ENCODE measurements at regions not wholly inside any gene's neighbourhood (a gene's known extent, or its start where the extent isn't known, plus 50 kb on each side); places are given as distances from the start of the nearest gene placed in this dataset.

- intact Hi-C loops (cut with micrococcal nuclease) = loop anchor here in 1 of 2 donors (10.0 kb wide), 1 partner anchor 60 kb away; no protein-coding TSS in a partner anchor
- Histone ChIP-seq H2AFZ (ENCODE audit: insufficient read depth, low read depth, low read length, poor library complexity, severe bottlenecking) (no peak overlapping the region), H3K9me3 (replicated peaks in 1 of 2; ENCODE audit: control insufficient read depth in 1 of 2, insufficient read depth in 1 of 2, low read length in 2 of 2) (peaks cover 11 to 18% of the 10 kb centered on the region in 2 donors), H3K27me3 (ENCODE audit: control insufficient read depth in 2 of 2, insufficient read depth in 2 of 2, low read length in 2 of 2) (peaks cover 79 to 92% of the 10 kb centered on the region in 2 donors), H3K9ac (ENCODE audit: insufficient read depth, low read length, poor library complexity, severe bottlenecking) (no peak overlapping the region), H3K4me2 (replicated peaks; ENCODE audit: extremely low read depth, low read length, poor library complexity, severe bottlenecking) (no peak overlapping the region), H4K20me1 (ENCODE audit: insufficient read depth, low read length) (no peaks in the 10 kb centered on the region), H3K27ac (ENCODE audit: low read depth in 1 of 2, low read length in 2 of 2) (no peak overlapping the region), H3K36me3 (replicated peaks in 1 of 2; ENCODE audit: control insufficient read depth in 1 of 2, insufficient read depth in 2 of 2, low read length in 2 of 2) (no peaks in the 10 kb centered on the region), H3K4me1 (ENCODE audit: control insufficient read depth in 1 of 2, insufficient read depth in 2 of 2, low read length in 2 of 2) (peaks cover 12 to 13% of the 10 kb centered on the region in 2 donors), H3K79me2 (ENCODE audit: insufficient read depth, low read length) (no peaks in the 10 kb centered on the region), H3K4me3 (replicated peaks in 1 of 3; ENCODE audit: low read depth in 2 of 3, low read length in 3 of 3) (no peak overlapping the region)
- H3K36me3 Mint-ChIP-seq = peaks cover 0 to 11% of the 10 kb centered on the region in 2 donors
- peaks cover 17% of the 10 kb centered on the region for H3K4me1 Mint-ChIP-seq
- peak overlapping the region in 1 of 2 donors; percentile 66 for H3K4me3 Mint-ChIP-seq
- peaks cover 3 to 23% (median 16%) of the 10 kb centered on the region in 7 donors for H3K9me3 Mint-ChIP-seq
- no CpG with 5 or more reads among the region's 1 CpG for WGBS (ENCODE audit: insufficient coverage)
- DNase-seq = peak; percentile 53 to 64 (median 60)
- H3K27me3 Mint-ChIP-seq (ENCODE audit: low read depth in 3 of 3) = peaks cover 85 to 92% (median 90%) of the 10 kb centered on the region in 3 donors
- TF ChIP-seq CTCF (IDR thresholded peaks at IDR 0.05) = no peak
- peak overlapping the region in 1 of 7 donors; percentile 66 for H3K27ac Mint-ChIP-seq
Observed at GRCh38 chr9:88835038-88835466, 156.2 kb upstream of the S1PR3 start.

DNA sequence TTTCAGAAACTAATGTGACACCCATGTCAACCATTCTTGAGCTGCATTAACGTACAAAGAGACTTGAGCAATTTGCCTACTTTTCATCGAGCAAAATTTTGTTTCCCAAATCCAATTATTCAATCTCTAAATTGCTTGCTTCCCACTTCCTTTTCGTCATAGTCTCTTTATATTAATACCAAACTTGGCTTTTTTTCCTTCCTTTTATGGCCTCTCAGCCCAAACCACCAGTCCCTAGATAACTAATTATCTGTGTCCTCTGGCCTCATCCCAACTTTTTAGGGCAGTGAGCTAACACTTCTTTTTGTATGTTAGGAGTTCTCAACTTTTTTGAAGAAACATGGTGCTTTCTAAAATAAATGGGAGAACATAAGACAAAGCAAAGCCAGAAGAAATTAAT, 155.5 kb upstream of the S1PR3 start:
- peaks cover 11 to 18% of the 10 kb centered on the region in 2 donors for H3K9me3 ChIP-seq (replicated peaks in 1 of 2; ENCODE audit: control insufficient read depth in 1 of 2, insufficient read depth in 1 of 2, low read length in 2 of 2)
- H3K9me3 Mint-ChIP-seq = peaks cover 3 to 28% (median 20%) of the 10 kb centered on the region in 7 donors
- peaks cover 77 to 92% of the 10 kb centered on the region in 2 donors for H3K27me3 ChIP-seq (ENCODE audit: control insufficient read depth in 2 of 2, insufficient read depth in 2 of 2, low read length in 2 of 2)
- H3K27ac ChIP-seq (ENCODE audit: low read depth in 1 of 2, low read length in 2 of 2) = no peak overlapping the region
- peaks cover 17% of the 10 kb centered on the region for H3K4me1 Mint-ChIP-seq
- no peak for TF ChIP-seq CTCF (IDR thresholded peaks at IDR 0.05)
- no peaks in the 10 kb centered on the region for H3K79me2 ChIP-seq (ENCODE audit: insufficient read depth, low read length)
- H3K36me3 ChIP-seq (replicated peaks in 1 of 2; ENCODE audit: control insufficient read depth in 1 of 2, insufficient read depth in 2 of 2, low read length in 2 of 2) = no peaks in the 10 kb centered on the region
- no peak overlapping the region for H3K4me2 ChIP-seq (replicated peaks; ENCODE audit: extremely low read depth, low read length, poor library complexity, severe bottlenecking)
- DNase-seq = no peak
- H2AFZ ChIP-seq (ENCODE audit: insufficient read depth, low read depth, low read length, poor library complexity, severe bottlenecking) = no peak overlapping the region
- H3K4me1 ChIP-seq (ENCODE audit: control insufficient read depth in 1 of 2, insufficient read depth in 2 of 2, low read length in 2 of 2) = peaks cover 12 to 13% of the 10 kb centered on the region in 2 donors
- 17% methylated on average over 3 of the region's 3 CpGs for WGBS (ENCODE audit: insufficient coverage)
- peak overlapping the region in 1 of 7 donors; percentile 63 for H3K27ac Mint-ChIP-seq
- H3K9ac ChIP-seq (ENCODE audit: insufficient read depth, low read length, poor library complexity, severe bottlenecking) = no peak overlapping the region
- intact Hi-C loops (cut with micrococcal nuclease) = loop anchor here in 1 of 2 donors (10.0 kb wide), 1 partner anchor 59 kb away; no protein-coding TSS in a partner anchor
- H4K20me1 ChIP-seq (ENCODE audit: insufficient read depth, low read length) = no peaks in the 10 kb centered on the region
- H3K4me3 Mint-ChIP-seq = peak overlapping the region in 1 of 2 donors; percentile 81
- peaks cover 0 to 11% of the 10 kb centered on the region in 2 donors for H3K36me3 Mint-ChIP-seq
- H3K4me3 ChIP-seq (replicated peaks in 1 of 3; ENCODE audit: low read depth in 2 of 3, low read length in 3 of 3) = no peak overlapping the region
- H3K27me3 Mint-ChIP-seq (ENCODE audit: low read depth in 3 of 3) = peaks cover 85 to 92% (median 89%) of the 10 kb centered on the region in 3 donors

Measured in CD14-positive monocyte (primary cell).